ENCODE measurements at regions not wholly inside any gene's neighbourhood (a gene's known extent, or its start where the extent isn't known, plus 50 kb on each side); places are given as distances from the start of the nearest gene placed in this dataset.

DNA sequence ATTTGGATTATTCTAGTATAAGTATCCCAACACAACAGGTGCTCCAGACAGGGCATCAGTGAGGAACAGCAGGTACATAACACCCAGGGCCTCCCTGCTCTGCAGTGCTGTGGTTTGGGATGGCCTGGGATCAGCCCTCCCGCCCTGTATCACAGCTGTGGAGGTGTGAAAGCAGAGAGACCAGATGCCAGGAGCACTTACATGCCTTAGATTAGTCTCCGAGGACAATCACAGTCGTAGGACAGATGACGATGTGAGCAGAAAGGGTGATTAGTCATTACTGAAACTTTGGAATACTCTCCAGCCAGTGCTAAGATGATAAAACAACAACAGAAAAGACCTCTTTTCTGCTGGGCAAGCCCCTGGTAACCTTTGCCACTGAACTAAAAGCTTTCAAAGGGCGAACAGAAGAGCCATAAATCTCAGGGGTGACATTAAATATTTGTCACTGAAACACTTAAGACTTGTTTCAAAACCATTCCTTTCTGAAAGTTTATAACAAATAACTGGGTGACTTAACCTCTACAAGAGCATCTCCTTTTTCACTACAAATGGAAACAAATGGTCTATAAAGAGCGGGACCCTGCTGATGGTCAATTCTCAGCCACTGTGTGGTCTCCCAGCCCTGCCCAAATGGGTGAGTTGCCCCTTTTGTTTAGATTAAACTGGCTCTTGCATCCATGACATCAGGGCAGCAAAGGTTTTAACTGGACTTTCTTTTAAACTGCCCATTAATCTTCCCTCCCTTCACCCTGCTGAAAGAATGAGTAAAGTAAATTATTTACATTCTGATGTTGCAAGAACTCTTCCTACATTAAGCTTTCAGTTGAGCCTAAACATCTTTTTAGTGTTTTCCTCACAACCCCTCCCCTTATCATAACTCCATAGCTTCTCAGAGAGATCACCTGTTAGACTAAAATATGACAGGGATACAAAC, 183.1 kb upstream of the COX10 start:
- Histone ChIP-seq H3K9ac (replicated peaks in 1 of 4; ENCODE audit: extremely low read depth in 1 of 4, low read depth in 3 of 4, low read length in 3 of 4) (no peak overlapping the region), H3K23me2 (ENCODE audit: low read depth, low read length) (no peaks in the 10 kb centered on the region), H2AFZ (ENCODE audit: low read length) (no peak overlapping the region), H3K14ac (ENCODE audit: insufficient read length) (no peak overlapping the region), H4K5ac (ENCODE audit: insufficient read length, low read depth, low read length) (no peak overlapping the region), H2BK12ac (ENCODE audit: low read depth, low read length) (no peak overlapping the region), H2BK120ac (replicated peaks; ENCODE audit: low read depth, low read length) (no peak overlapping the region), H4K8ac (ENCODE audit: extremely low read depth, insufficient read depth, low read length) (no peak overlapping the region), H3K23ac (ENCODE audit: insufficient read length) (no peak overlapping the region), H3K4me1 (replicated peaks in 1 of 4; ENCODE audit: control insufficient read depth in 3 of 4, insufficient read depth in 4 of 4, low read length in 3 of 4) (no peaks in the 10 kb centered on the region), H2BK20ac (ENCODE audit: low read length) (no peak overlapping the region), H4K91ac (replicated peaks; ENCODE audit: insufficient read length, low read length) (no peak overlapping the region), H3K56ac (replicated peaks; ENCODE audit: insufficient read length, low read depth, low read length) (no peak overlapping the region), H3K27me3 (replicated peaks in 1 of 4; ENCODE audit: control insufficient read depth in 3 of 4, extremely low read depth in 1 of 4, insufficient read depth in 3 of 4, low read length in 3 of 4) (no peaks in the 10 kb centered on the region), H3K79me2 (ENCODE audit: control insufficient read depth in 1 of 2, insufficient read depth in 2 of 2, low read length in 2 of 2) (no peaks in the 10 kb centered on the region), H3K79me1 (ENCODE audit: low read depth, low read length) (no peaks in the 10 kb centered on the region), H2AK5ac (ENCODE audit: low read depth, low read length) (no peak overlapping the region), H3K36me3 (ENCODE audit: control insufficient read depth in 2 of 4, insufficient read depth in 4 of 4, low read length in 3 of 4) (no peaks in the 10 kb centered on the region), H3K4ac (replicated peaks; ENCODE audit: insufficient read length, low read depth, low read length) (no peak overlapping the region), H2BK15ac (ENCODE audit: low read length) (no peak overlapping the region), H3K4me2 (ENCODE audit: insufficient read depth in 1 of 2, low read depth in 2 of 2, low read length in 2 of 2) (no peak overlapping the region), H3K27ac (ENCODE audit: low read depth, low read length) (no peak overlapping the region), H3K4me3 (ENCODE audit: extremely low read depth in 1 of 4, insufficient read depth in 2 of 4, low read depth in 3 of 4, low read length in 4 of 4) (no peak overlapping the region), H2BK5ac (ENCODE audit: low read depth, low read length) (no peak overlapping the region), H3K18ac (ENCODE audit: extremely low read depth, low read length) (no peak overlapping the region), H4K20me1 (replicated peaks in 1 of 2; ENCODE audit: control insufficient read depth in 1 of 2, insufficient read depth in 2 of 2, low read length in 2 of 2) (no peaks in the 10 kb centered on the region), H3K9me3 (ENCODE audit: insufficient read depth in 2 of 2, low read depth in 1 of 2, low read length in 1 of 2) (no peaks in the 10 kb centered on the region)
- DNase-seq (ENCODE audit: low read depth in 1 of 2, low spot score in 2 of 2) = no peak
- WGBS, 2 experiments (ENCODE audit: extremely low coverage in 1 of 2, insufficient coverage in 1 of 2, insufficient read length in 1 of 2, insufficient replicate concordance in 2 of 2, low coverage in 1 of 2, low lambda C conversion rate in 2 of 2, missing lambda C conversion rate in 1 of 2) = 89% methylated on average over 6 of the region's 6 CpGs; no CpG with 5 or more reads in 1 of the 2 experiments
- POLR2A ChIA-PET (ENCODE audit: partially characterized antibody) = interaction anchor here (1.7 kb wide), 1 partner anchor 9 kb away, joined by 3 read pairs; no protein-coding TSS in a partner anchor
- CTCF ChIA-PET (ENCODE audit: partially characterized antibody) = interaction anchor here (0.5 to 0.6 kb wide), 2 partner anchors 188 to 444 kb away, joined by 3 read pairs; no protein-coding TSS in a partner anchor
- no peak for TF ChIP-seq EGR1 (IDR thresholded peaks at IDR 0.05; ENCODE audit: borderline replicate concordance, low read depth, low read length)
- no peak for TF ChIP-seq RAD21 (IDR thresholded peaks at IDR 0.05 in 1 of 2, conservative IDR thresholded peaks at IDR 0.05 in 1 of 2; ENCODE audit: low read depth in 2 of 2, low read length in 2 of 2)
- TF ChIP-seq KDM4A (IDR thresholded peaks at IDR 0.05; ENCODE audit: low read depth, low read length, severe bottlenecking) = no peak
- TF ChIP-seq SAP30 (IDR thresholded peaks at IDR 0.05; ENCODE audit: insufficient read depth, insufficient replicate concordance, low read length) = no peak
- TF ChIP-seq E2F6 (IDR thresholded peaks at IDR 0.05) = no peak
- no peak for TF ChIP-seq GABPA (IDR thresholded peaks at IDR 0.05; ENCODE audit: borderline replicate concordance, insufficient read depth, low read length)
- no peak for TF ChIP-seq RBBP5 (IDR thresholded peaks at IDR 0.05; ENCODE audit: borderline replicate concordance, low read depth, low read length)
- TF ChIP-seq TEAD4 (IDR thresholded peaks at IDR 0.05; ENCODE audit: low read depth, low read length) = no peak
- FAIRE-seq = no peak

Measured in H1 (cell line).